Hypothalamus (tissue), 51 donors: ENCODE measurements at regions not wholly inside any gene's neighbourhood (a gene's known extent, or its start where the extent isn't known, plus 50 kb on each side); places are given as distances from the start of the nearest gene placed in this dataset.
"Not testable (repeated sequence)": the region's sequence is repeated elsewhere in the genome, so short reads cannot be mapped to it uniquely, and the experiment has no call there.

Experiments
- DNase-seq, 51 donors: peaks; one replicate each; lab custom pipeline; 2025; lab: John Stamatoyannopoulos, UW

- DNase-seq: no peak
Measured at GRCh38 chr22:34567367-34567766, 498.6 kb upstream of the ISX start.

GRCh38 chr22:34570408-34570807, 495.6 kb upstream of the ISX start:
- no peak for DNase-seq

GRCh38 chr22:34579519-34579918, 486.4 kb upstream of the ISX start:
- DNase-seq: no peak

GRCh38 chr22:34587357-34588356, 478.3 kb upstream of the ISX start:
- DNase-seq: no peak

GRCh38 chr22:34588871-34589545, 476.9 kb upstream of the ISX start:
- no peak for DNase-seq

GRCh38 chr22:34592123-34592740, 473.7 kb upstream of the ISX start:
- DNase-seq: peak in 1 of 51 donors; percentile 25

GRCh38 chr22:34599567-34599966, 466.4 kb upstream of the ISX start:
- DNase-seq: no peak

GRCh38 chr22:34604312-34604711, 461.6 kb upstream of the ISX start:
- DNase-seq: no peak

GRCh38 chr22:34608106-34608505, 457.9 kb upstream of the ISX start:
- no peak for DNase-seq

- DNase-seq: no peak
Measured at GRCh38 chr22:34608540-34609115, 457.3 kb upstream of the ISX start.

- no peak for DNase-seq
Measured at GRCh38 chr22:34609646-34610045, 456.3 kb upstream of the ISX start.

- DNase-seq: no peak
Measured at GRCh38 chr22:34620161-34620560, 445.8 kb upstream of the ISX start.

- DNase-seq: no peak
Measured at GRCh38 chr22:34620832-34621231, 445.1 kb upstream of the ISX start.

- no peak for DNase-seq
Measured at GRCh38 chr22:34622602-34623001, 443.4 kb upstream of the ISX start.

GRCh38 chr22:34623580-34623979, 442.4 kb upstream of the ISX start:
- DNase-seq: no peak

- DNase-seq: not testable (repeated sequence)
Measured at GRCh38 chr22:34625892-34626291, 440.1 kb upstream of the ISX start.

GRCh38 chr22:34638128-34638527, 427.8 kb upstream of the ISX start:
- DNase-seq: no peak

- no peak for DNase-seq
Measured at GRCh38 chr22:34639911-34640310, 426.0 kb upstream of the ISX start.

GRCh38 chr22:34645375-34645774, 420.6 kb upstream of the ISX start:
- DNase-seq: no peak

GRCh38 chr22:34669001-34669400, 397.0 kb upstream of the ISX start:
- peak in 1 of 51 donors; percentile 0 for DNase-seq

- DNase-seq: not testable (repeated sequence)
Measured at GRCh38 chr22:34683031-34683430, 382.9 kb upstream of the ISX start.
